GM11168 (cell line): ENCODE measurements at regions not wholly inside any gene's neighbourhood (a gene's known extent, or its start where the extent isn't known, plus 50 kb on each side); places are given as distances from the start of the nearest gene placed in this dataset.
"Not testable (repeated sequence)": the region's sequence is repeated elsewhere in the genome, so short reads cannot be mapped to it uniquely, and the experiment has no call there.

Experiments used
- in situ Hi-C: fragments of 300-500 bp; cut with MboI; formaldehyde crosslinking; loops from one replicate; pipeline ENCODE4 v1.12.0; 2022; ENCODE audit warnings: low sequenced_read_pairs; ENCODE audit not compliant: unreplicated experiment

DNA sequence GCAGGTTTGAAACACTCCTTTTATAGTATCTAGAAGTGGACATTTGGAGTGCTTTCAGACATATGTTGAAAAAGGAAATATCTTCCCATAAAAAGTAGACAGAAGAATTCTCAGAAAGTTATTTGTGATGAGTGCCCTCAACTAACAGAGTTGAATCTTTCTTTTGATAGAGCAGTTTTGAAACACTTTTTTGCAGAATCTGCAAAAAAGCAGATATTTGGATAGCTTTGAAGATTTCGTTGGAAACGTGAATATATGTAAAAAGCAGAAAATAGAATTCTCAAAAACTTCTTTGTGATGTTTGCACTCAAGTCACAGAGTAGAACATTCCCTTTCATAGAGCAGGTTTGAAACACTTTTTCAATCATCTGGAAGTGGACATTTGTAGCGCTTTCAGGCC lies 676.4 kb upstream of the ZNF337 start:
- in situ Hi-C loops, result not testable (repeated sequence)

DNA sequence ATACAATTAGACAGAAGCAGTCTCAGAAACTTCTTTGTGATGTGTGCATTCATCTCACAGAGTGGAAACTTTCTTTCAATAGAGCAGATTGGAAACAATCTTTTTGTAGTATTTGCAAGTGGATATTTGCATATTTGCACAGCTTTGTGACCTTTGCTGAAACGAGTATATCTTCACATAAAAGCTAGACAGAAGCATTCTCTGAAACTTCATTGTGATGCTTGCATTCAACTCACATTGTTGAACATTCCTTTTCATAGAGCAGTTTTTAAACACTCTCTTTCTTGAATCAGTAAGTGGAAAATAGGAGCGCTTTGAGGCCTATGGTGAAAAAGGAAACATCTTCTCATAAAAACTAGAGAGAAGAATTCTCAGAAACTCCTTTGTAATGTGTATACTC lies 657.9 kb upstream of the ZNF337 start:
- in situ Hi-C loops, result no loop called here

DNA sequence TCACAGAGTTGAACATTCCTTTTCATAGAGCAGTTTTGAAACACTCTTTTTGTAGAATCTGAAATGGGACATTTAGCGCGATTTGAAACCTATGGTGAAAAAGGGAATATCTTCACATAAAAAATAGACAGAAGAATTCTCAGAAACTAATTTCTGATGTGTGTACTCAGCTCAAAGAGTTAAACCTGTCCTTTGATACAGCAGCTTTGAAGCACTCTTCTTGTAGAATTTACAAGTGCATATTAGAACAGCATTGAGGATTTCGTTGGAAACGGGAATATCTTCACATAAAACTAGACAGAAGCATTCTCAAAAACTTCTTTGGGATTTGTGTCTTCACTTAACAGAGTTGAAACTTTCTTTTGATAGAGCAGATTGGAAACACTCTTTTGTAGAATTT lies 650.7 kb upstream of the ZNF337 start:
- in situ Hi-C loops, result no loop called here

DNA sequence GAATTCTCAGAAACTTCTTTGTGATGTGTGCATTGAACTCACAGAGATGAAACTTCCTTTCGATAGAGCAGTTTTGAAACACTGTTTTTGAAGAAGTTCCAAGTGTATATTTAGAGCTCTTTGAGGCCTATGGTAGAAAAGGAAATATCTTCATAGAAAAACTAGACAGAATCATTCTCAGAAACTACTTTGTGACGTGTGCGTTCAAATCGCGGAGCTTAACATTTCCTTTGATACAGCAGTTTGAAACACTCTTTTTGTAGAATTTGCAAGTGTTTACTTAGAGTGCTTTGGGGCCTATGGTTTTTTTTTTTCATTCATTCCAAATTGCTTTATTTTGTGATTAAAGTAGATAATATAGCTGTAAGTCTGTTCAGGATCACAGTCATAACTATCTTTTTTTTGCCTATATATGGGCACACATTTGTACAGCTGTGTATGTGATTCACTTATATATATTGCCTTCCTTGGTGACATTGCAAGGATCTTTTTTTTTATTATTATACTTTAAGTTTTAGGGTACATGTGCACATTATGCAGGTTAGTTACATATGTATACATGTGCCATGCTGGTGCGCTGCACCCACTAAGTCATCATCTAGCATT lies 643.9 kb upstream of the ZNF337 start:
- in situ Hi-C loops, result not testable (repeated sequence)

DNA sequence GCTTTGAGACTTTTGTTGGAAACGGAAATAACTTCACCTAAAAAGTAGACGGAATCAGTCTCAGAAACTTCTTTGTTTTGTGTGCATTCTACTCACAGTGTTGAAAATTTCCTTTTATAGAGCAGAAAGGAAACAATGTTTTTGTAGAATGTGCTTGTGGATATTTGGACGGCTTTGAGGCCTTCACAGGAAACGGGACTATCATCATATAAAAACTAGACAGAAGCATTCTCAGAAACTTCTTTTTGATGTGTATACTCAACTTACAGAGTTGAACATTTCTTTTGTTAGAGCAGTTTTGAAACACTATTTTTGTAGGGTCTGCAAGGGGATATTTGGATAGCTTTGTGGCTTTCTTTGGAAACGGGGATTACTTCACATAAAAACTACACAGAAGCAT lies 627.5 kb upstream of the ZNF337 start:
- in situ Hi-C loops, result no loop called here

DNA sequence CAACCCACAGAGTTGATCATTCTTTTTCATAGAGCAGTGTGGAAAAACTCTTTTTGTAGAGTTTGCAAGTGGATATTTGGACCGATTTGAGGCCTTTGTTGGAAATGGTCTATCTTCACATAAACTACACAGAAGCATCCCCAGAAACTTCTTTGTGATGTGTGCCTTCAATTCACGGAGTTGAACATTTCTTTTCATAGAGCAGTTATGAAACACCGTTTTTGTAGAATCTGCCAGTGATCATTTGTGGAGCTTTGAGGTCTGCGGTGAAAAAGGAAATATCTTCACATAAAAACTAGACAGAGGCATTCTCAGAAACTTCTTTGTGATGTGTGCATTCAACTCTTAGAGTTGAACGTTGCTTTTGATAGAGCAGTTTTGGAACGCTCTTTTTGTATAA lies 618.4 kb upstream of the ZNF337 start:
- in situ Hi-C loops, result no loop called here

DNA sequence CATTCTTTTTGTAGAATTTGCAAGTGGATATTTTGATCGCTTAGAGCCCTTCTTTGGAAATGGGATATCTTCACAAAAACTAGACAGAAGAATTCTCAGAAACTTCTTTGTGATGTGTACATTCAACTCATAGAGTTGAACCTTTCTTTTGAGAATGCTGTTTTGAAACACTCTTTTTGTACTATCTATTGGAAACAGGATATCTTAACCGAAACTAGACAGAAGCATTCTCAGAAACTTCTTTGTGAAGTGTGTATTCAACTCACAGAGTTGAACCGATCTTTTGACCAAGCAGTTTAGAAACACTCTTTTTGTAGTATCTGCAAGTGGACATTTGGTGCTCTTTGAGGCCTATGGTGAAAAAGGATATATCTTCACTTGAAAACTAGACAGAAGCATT lies 613.1 kb upstream of the ZNF337 start:
- in situ Hi-C loops, result not testable (repeated sequence)

DNA sequence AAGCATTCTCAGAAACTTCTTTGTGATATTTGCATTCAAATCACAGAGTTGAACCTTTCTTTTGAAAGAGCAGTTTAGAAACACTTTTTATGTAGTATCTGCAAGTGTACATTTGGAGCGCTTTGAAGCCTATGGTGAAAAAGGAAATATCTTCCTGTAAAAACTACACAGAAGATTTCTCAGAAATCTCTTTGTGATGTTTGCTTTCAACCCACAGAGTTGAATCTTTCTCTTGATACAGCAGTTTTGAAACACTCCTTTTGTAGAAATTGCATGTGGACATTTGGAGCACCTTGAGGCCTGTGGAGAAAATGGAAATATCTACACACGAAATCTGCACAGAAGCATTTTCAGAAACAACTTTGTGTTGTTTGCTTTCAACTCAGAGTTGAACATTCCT lies 612.3 kb upstream of the ZNF337 start:
- in situ Hi-C loops, result no loop called here

DNA sequence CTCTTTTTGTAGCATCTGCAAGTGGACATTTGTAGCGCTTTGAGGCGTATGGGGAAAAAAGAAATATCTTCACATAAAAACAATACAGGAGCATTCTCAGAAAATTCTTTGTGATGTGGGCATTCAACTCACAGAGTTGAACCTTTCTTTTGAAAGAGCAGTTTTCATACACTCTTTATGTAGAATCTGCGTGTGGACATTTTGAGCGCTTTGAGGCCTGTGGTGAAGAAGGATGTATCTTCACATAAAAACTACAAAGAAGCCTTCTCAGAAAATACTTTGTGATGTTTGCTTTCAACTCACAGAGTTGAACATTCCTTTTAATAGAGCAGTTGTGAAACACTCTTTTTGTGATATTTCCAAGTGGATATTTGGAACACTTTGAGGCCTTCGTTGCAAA lies 598.4 kb upstream of the ZNF337 start:
- in situ Hi-C loops, result no loop called here

DNA sequence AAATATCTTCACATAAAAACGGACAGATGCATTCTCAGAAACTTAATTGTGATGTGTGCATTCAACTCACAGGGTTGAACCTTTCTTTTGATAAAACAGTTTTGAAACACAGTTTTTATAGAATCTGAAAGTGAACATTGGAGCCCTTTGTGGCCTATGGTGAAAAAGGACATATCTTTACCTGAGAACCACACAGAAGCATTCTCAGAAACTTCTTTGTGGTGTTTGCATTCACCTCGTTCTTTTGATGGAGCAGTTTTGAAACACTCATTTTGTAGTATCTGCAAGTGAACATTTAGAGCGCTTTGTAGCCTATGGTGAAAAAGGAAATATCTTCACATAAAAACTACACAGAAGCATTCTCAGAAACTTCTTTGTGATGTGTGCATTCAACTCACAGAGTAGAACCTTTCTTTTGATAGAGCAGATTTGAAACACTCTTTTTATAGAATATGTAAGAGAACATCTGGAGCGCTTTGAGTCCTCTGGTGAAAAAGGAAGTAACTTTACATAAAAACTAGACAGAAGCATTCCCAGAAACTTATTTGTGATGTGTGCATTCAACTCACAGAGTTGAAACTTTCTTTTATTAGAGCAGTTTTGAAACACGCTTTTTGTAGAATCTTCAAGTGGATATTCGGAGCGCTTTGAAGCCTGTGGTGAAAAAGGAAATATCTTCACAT lies 591.9 kb upstream of the ZNF337 start:
- in situ Hi-C loops, result not testable (repeated sequence)

DNA sequence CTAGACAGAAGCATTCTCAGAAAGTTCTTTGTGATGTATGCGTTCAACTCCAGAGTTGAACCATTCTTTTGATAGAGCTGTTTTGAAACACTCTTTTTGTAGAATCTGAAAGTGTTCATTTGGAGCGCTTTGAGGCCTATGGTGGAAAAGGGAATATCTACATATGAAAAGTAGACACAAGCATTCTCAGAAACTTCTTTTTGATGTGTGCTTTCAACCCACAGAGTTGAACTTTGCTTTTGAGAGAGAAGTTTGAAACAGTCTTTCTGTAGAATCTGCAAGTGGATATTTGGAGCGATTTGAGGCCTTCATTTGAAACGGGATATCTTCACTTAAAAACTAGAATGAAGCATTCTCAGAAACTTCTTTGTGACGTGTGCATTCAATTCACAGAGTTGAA lies 582.6 kb upstream of the ZNF337 start:
- in situ Hi-C loops, result no loop called here

DNA sequence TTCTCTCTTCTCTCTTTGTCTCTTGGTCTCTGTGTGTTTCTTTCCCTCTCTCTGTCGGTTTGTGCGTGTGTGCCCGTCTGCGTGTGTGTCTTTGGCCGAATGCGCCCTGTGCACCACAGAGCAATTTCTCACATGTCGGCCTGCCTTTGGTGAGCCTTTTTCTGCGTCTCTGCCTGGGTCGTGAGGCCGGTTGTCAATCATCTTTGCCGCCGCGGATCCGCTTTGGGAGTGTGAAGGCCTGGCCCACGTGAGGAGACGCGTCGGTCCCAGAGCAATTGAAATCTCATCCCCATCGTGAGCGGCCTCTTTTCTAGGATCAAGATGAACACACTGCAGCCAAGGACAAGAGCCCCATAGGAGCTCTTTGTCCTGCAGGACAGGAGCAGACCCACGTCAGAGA lies 580.7 kb upstream of the ZNF337 start:
- in situ Hi-C loops, result no loop called here

DNA sequence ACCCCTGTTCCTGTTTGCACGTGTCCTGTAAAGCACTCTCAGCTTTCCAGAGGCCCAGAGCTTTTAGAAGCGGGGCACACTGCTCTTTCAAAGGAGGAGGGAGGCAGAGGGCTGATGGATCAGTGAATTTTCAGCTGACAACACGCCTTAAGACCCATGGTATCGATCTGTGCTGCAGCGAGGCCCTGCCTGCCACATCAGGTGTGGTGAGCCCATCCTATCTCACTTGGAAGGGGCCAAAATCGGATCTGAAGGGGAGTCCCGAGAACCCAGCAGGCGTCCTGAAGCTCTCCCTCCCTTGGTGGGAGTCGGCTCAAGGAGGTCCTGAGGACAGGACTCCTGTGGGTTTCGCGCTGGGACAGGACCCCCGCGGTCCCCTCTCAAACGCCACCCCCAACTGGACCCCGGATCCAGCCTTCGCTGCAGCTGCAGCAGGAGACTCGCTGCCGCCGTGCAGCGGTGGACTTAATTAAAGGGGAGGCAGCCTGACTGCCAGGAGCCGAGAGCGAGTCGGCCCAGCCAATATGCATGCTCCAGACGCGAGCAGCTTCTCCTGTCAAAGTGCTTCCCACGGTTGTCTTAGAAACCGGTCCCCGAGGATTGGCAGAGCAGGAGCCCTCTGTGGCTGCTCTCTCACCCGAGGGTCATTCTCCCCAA lies 580.0 kb upstream of the ZNF337 start:
- in situ Hi-C loops, result no loop called here

DNA sequence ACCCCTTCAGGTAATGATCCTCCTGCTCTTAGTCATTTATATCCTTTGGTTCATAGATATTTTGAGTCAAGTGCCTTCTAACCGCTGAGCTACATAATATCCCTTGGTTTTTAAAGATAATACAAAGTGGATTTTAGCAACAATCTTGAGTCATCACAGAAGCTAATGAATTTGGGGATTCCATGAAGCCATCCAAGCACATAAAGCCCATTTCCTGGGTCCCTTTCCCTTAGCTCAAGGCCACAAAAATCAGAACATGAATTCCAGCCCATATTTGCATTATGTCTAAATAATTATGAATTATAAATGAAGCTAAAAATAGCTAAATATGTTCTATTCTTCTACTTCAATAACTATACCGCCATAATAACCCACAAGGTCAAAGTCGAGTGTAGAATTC lies 572.1 kb upstream of the ZNF337 start:
- in situ Hi-C loops, result not testable (repeated sequence)

DNA sequence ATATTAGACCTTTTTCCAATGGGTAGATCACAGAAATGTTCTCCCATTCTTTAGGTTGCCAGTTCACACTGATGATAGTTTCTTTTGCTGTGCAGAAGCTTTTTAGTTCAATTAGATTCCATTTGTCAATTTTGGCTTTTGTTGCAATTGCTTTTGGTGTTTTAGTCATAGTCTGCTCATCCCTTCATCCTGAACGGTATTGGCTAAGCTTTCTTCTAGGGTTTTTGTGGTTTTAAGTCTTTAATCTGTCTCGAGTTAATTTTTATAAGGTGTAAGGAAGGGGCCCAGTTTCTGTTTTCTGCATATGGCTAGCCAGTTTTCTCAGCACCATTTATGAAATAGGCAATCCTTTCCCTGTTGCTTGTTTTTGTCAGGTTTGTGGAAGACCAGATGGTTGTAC lies 564.3 kb upstream of the ZNF337 start:
- in situ Hi-C loops, result not testable (repeated sequence)

DNA sequence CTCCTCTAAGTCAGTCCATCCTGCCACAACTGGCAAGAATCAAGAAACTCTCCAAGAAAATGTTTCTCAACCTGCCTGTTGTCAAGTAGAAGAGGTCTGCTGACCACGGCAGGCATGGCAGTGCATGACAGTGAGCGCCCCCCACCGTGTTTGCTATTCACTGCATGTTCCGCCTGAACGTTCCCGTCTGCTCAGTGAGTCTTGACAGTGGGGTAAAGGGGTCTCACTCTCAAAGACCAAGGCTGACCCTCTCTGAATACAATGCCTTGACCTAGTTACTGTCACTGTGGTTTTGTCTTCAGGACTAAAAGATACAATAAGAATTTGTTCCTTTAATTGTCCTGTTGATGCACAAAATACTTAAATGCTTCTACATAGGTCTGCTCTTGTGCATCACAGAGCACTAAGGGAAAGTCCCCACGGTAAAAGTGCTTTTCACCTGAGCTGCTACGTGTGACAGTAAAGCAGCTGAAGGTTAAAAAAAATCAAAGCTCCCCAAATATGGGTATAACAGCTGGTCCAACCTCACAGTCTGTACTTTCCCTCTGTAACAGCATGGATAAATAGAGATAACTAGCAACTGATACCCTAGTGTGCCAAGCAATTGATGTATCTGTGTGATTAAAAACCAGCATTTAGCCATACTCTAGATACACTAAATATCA lies 555.8 kb upstream of the ZNF337 start:
- in situ Hi-C loops, result not testable (repeated sequence)

DNA sequence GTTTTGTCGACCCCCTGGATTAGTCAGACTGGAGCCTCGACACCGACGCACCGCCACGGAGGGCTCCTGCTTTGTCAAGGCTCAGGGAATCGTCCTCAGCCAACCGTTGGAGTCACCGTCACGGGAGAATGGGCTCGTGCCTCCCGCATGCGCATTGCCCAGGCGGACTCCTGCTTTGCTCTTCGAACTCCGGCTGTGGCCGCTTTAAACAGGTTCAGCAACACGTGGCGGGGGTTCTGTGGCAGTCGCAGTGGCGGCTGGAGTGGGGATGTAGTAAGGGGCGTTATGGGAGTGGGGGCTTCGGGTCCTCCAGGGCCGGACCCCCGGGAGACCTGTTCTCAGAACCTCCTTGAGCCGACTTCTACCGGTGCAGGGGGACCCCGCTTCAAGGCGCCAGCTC lies 554.7 kb upstream of the ZNF337 start:
- in situ Hi-C loops, result not testable (repeated sequence)

DNA sequence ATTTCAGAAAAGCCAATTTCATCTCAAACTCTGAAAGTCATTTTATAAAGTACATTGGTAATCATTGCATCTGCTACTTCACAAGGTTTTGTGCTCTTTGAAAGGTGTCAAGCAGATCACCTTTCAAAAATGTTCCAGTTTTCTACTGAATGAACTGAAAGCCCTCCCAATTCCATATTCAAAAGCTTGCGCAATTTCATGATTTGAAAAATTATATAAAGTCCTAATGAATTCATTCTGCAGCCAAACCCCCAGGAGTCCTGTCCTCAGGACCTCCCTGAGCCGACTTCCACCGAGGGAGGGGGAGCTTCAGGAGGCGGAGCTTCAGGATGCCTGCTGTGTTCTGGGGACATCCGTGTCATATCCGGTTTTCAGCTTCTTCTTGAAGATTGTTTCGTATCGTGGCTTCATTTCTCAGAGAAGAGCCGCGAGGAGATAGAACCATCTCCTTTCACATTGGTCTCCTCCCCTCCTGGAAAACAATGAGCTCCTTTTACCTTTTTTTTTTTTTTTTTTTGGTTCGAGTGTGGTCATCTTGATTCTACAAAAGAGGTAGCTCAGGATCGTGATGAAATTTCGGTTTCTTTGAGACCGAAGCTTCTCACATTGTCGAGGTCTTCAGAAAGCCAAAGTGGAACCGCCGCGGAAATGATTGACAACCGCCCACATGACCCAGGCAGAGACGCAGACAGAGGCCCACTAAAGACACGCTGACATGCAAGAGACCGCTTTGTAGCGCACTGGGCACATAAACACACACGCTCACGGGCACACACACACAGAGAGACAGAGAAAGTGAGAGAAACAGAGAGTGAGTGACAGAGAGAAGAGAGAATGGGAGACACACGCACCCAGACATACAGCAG lies 553.8 kb upstream of the ZNF337 start:
- in situ Hi-C loops, result not testable (repeated sequence)

DNA sequence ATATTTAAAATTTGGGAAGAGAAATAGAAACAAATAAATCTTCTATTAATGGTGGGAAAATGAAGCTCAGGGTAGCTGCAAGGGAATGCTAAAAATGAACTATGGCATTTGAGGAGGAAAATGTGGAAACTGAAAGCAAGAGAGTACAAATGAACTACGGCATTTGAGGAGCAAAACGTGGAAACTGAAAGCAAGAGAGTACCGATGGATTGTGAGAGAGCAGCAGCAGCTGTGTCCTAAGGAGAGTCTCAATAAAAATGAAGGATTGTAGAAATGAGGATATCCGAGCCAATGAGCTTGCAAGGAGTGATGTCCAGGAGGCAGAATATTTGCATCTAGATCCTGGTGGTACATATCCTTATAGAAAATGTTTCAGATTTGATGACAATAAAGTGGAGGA lies 547.1 kb upstream of the ZNF337 start:
- in situ Hi-C loops, result no loop called here

DNA sequence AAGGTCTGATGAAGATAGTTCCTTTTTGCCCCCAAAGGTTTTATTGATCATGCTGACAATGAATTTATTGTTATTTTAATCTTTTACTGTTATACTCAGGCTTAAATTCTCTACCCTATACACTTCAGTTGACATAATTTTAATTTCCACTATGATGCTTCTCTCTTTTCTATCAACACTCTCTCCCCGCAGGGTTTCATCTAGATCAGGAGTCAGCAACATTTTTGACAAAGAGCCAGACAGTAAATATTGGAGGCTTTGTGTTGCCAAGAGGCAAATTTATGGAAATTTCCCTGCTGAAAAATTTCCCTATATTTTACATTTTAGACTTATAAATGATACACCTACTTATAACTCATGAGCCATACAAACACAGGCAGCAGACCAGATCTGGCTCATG lies 524.0 kb upstream of the ZNF337 start:
- in situ Hi-C loops, result not testable (repeated sequence)
